K562 (cell line): ENCODE measurements at regions not wholly inside any gene's neighbourhood (a gene's known extent, or its start where the extent isn't known, plus 50 kb on each side); places are given as distances from the start of the nearest gene placed in this dataset.

Experiments
- ATAC-seq: fragments of 200-7000 bp; cut with Tn5 transposase; 3 replicates; pipeline ENCODE4 v1.9.1; 2020; ENCODE audit warnings: moderate library complexity
- BruUV-seq: library from RNA; stranded (reverse); fragments of 400-500 nt; replicated peaks from 2 replicates; lab custom pipeline; 2021; lab: Mats Ljungman, UMichigan
- CTCF ChIA-PET: fragments of 300-600 bp; formaldehyde crosslinking; extraction: SDS; loops from one replicate; lab custom pipeline; 2021; ENCODE audit warnings: low intra/inter-chr PET ratio; lab: Yijun Ruan, JAX
- POLR2A ChIA-PET: fragments of 300-600, 350-650 bp; sonication (Branson Sonifier 250); formaldehyde crosslinking; extraction: SDS; loops from one replicate; lab custom pipeline; 2021; ENCODE audit warnings: antibody characterized with exemption, inconsistent platforms; lab: Yijun Ruan, JAX
- DNase-seq, 4 experiments: peaks; one replicate each; pipeline versions ENCODE4 v3.0.0 to v3.0.0-alpha.2; 2011 to 2018; ENCODE audit warnings: low spot score in 3 of 4, mixed read lengths in 3 of 4; ENCODE audit errors: extremely low read depth in 1 of 4
- FAIRE-seq: peaks from 2 replicates; lab custom pipeline; 2011; peaks lifted over from hg19 to GRCh38; lab: Jason Lieb, UNC
- H2AFZ ChIP-seq: 2 replicates; pipeline ENCODE4 v1.6.0; 2011; ENCODE audit warnings: low read depth, low read length, control low read depth, inconsistent platforms
- H3K27ac ChIP-seq: fragments of 200-600 bp; 3 replicates; pipeline ENCODE4 v1.8.0; 2011; ENCODE audit warnings: low read depth, mild to moderate bottlenecking, control low read depth, inconsistent platforms, low read length, moderate library complexity, mixed read lengths; ENCODE audit errors: extremely low read depth
- H3K27me3 ChIP-seq, 2 experiments: fragments of 300-600 bp in 1 of 2; 2 replicates in 1 of 2; 3 replicates in 1 of 2; pipeline versions ENCODE4 v1.6.0 to v1.8.0; 2011; ENCODE audit warnings: inconsistent platforms in 2 of 2, low read length in 2 of 2, mild to moderate bottlenecking in 1 of 2, mixed read lengths in 1 of 2, moderate library complexity in 1 of 2; ENCODE audit not compliant: control insufficient read depth in 2 of 2, insufficient read depth in 2 of 2
- H3K36me3 ChIP-seq: fragments of 300-600 bp; 3 replicates; pipeline ENCODE4 v1.8.0; 2011; ENCODE audit warnings: mild to moderate bottlenecking, low read length, inconsistent platforms; ENCODE audit not compliant: control insufficient read depth, insufficient read depth
- H3K4me1 ChIP-seq, 2 experiments: fragments of 200-600 bp in 1 of 2; replicated peaks in 1 of 2; 2 replicates in 1 of 2; 3 replicates in 1 of 2; pipeline versions ENCODE4 v1.5.1 to v1.8.0; 2011; ENCODE audit warnings: inconsistent platforms in 2 of 2, low read length in 2 of 2, mild to moderate bottlenecking in 1 of 2, mixed read lengths in 1 of 2, moderate library complexity in 1 of 2; ENCODE audit not compliant: control insufficient read depth in 2 of 2, insufficient read depth in 2 of 2
- H3K4me2 ChIP-seq: 2 replicates; pipeline ENCODE4 v1.6.1; 2011; ENCODE audit warnings: low read length, control low read depth, inconsistent platforms, mixed read lengths; ENCODE audit not compliant: insufficient read depth
- H3K4me3 ChIP-seq: fragments of 200-600 bp; sonication (generic), shearing (Covaris generic); 2 replicates; pipeline ENCODE4 v1.5.1; 2016; ENCODE audit warnings: control low read depth, inconsistent platforms
- H3K79me2 ChIP-seq: fragments of 200-600 bp; 3 replicates; pipeline ENCODE4 v1.8.0; 2011; ENCODE audit warnings: low read length, inconsistent platforms; ENCODE audit not compliant: control insufficient read depth, insufficient read depth
- H3K9ac ChIP-seq, 2 experiments: 2 replicates each; pipeline versions ENCODE4 v1.6.0 to v1.6.1; 2011; ENCODE audit warnings: low read depth in 2 of 2, low read length in 2 of 2, control low read depth in 1 of 2, inconsistent platforms in 1 of 2, mild to moderate bottlenecking in 1 of 2, mixed read lengths in 1 of 2; ENCODE audit not compliant: insufficient read depth in 1 of 2
- H3K9me1 ChIP-seq: one replicate; pipeline ENCODE4 v1.6.0; 2011; ENCODE audit warnings: inconsistent platforms, mild to moderate bottlenecking, low read length, moderate library complexity; ENCODE audit not compliant: control insufficient read depth, insufficient read depth
- H3K9me3 ChIP-seq: replicated peaks from 2 replicates; pipeline ENCODE4 v1.5.1; 2011; ENCODE audit warnings: low read depth, low read length, inconsistent platforms; ENCODE audit not compliant: control insufficient read depth, insufficient read depth
- H4K20me1 ChIP-seq: replicated peaks from 2 replicates; pipeline ENCODE4 v1.6.1; 2011; ENCODE audit warnings: low read length, inconsistent platforms, mixed read lengths; ENCODE audit not compliant: control insufficient read depth, insufficient read depth
- BACH1 ChIP-seq: fragments of 200-800 bp; sonication (Bioruptor generic); IDR thresholded peaks from 2 replicates; pipeline ENCODE4 v1.6.1; 2016; ENCODE audit warnings: missing genetic modification characterization, missing compliant biosample characterization
- FUS ChIP-seq: fragments of 200-400 bp; formaldehyde crosslinking; optimal IDR thresholded peaks from 2 replicates; pipeline ENCODE3; 2017; ENCODE audit warnings: low read depth, low read length
- HDAC1 ChIP-seq, 2 experiments: fragments of 450-650 bp; IDR thresholded peaks; 2 replicates each; pipeline ENCODE4 v1.6.1; 2016 to 2017; ENCODE audit warnings: inconsistent platforms in 1 of 2, mild to moderate bottlenecking in 1 of 2, moderate library complexity in 1 of 2
- HDAC3 ChIP-seq: fragments of 450-650 bp; IDR thresholded peaks from 2 replicates; pipeline ENCODE4 v1.6.1; 2018; ENCODE audit warnings: borderline replicate concordance, mild to moderate bottlenecking, moderate library complexity; ENCODE audit not compliant: partially characterized antibody
- LARP7 ChIP-seq: fragments of 450-650 bp; IDR thresholded peaks from 2 replicates; pipeline ENCODE4 v1.6.1; 2016
- MEIS2 ChIP-seq: fragments of 450-650 bp; IDR thresholded peaks from 2 replicates; pipeline ENCODE4 v1.6.1; 2014; ENCODE audit warnings: mild to moderate bottlenecking; ENCODE audit not compliant: partially characterized antibody
- MTA3 ChIP-seq: fragments of 450-650 bp; formaldehyde crosslinking; IDR thresholded peaks from 2 replicates; pipeline ENCODE4 v1.6.1; 2017; ENCODE audit warnings: mild to moderate bottlenecking, borderline replicate concordance
- NFE2L1 ChIP-seq: fragments of 450-650 bp; IDR thresholded peaks from 2 replicates; pipeline ENCODE4 v1.6.1; 2016; ENCODE audit warnings: missing genetic modification characterization, low read depth, mild to moderate bottlenecking, missing compliant biosample characterization, moderate library complexity, borderline replicate concordance
- XRCC3 ChIP-seq: fragments of 450-650 bp; IDR thresholded peaks from 2 replicates; pipeline ENCODE4 v1.6.1; 2017; ENCODE audit warnings: mild to moderate bottlenecking, moderate library complexity
- ZNF140 ChIP-seq: fragments of 250-450 bp; sonication (Bioruptor Pico); IDR thresholded peaks from 2 replicates; pipeline ENCODE4 v1.8.0; 2021; ENCODE audit warnings: moderate library complexity, mild to moderate bottlenecking, inconsistent platforms
- ZNF217 ChIP-seq: sonication (generic); formaldehyde crosslinking; IDR thresholded peaks from 2 replicates; pipeline ENCODE4 v1.8.0; 2022; ENCODE audit warnings: mild to moderate bottlenecking, missing genetic modification reagents
- ZNF408 ChIP-seq: fragments of 250-450 bp; sonication (Bioruptor Pico); IDR thresholded peaks from 2 replicates; pipeline ENCODE4 v1.4.0; 2020; ENCODE audit warnings: low read depth, mild to moderate bottlenecking, moderate library complexity
- WGBS: fragments of 100-300 bp; shearing (Covaris generic); methylation state at CpG from one replicate; pipeline ENCODE4 v1.1.6; 2016; ENCODE audit warnings: low coverage, mixed read lengths; ENCODE audit not compliant: insufficient coverage; ENCODE audit errors: missing lambda C conversion rate; 5-methylcytosine and 5-hydroxymethylcytosine counted together
- in situ Hi-C: fragments of 300-500 bp; cut with MboI; formaldehyde crosslinking; loops from 4 replicates; pipeline ENCODE4 v1.15.0; 2018; ENCODE audit warnings: inconsistent platforms, mixed read lengths
- intact Hi-C: fragments of 100-400 bp; cut with micrococcal nuclease; formaldehyde crosslinking; loops from 2 replicates; pipeline ENCODE4 v1.14.2; 2022
- TF ChIP-seq, protein P1 (sequence below): fragments of 250-450 bp; sonication (Bioruptor Pico); IDR thresholded peaks from 2 replicates; pipeline ENCODE4 v1.4.0; 2020; ENCODE audit warnings: mild to moderate bottlenecking, moderate library complexity
- TF ChIP-seq, protein P2 (sequence below), 2 experiments: fragments of 450-650 bp in 1 of 2; sonication (generic) in 1 of 2; formaldehyde crosslinking; conservative IDR thresholded peaks; 2 replicates each; pipeline versions ENCODE4 v1.4.0 to v1.8.1; 2020 to 2022; ENCODE audit warnings: mild to moderate bottlenecking in 1 of 2, missing genetic modification reagents in 1 of 2

DNA sequence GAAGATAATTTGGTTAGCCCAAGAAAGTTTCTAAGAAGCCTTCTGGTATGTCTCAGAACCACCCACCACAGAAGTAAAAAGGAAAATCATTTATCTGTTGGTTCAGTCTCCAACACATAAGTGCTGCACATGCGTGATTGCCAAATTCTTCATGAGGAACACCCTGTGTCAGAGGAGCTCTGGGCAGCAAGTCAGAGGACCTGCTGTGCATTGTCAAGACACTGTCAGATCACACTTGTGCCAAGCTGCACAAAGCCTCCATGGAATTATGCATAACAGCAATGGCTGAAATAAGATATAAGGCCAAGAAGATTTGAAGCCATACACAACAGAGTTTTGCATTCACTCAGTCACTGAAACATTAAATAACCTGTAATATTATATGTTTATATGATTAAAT, 1304.7 kb upstream of the FLRT2 start:
- no peaks in the 10 kb centered on the region for H3K79me2 ChIP-seq
- intact Hi-C loops (no loop called here), in situ Hi-C loops (no loop called here)
- no peak overlapping the region for H3K4me3 ChIP-seq
- ChIA-PET POLR2A (no interaction called here), CTCF (no interaction called here)
- WGBS, result 0% methylated on average over 1 of the region's 1 CpG
- H2AFZ ChIP-seq, result no peak overlapping the region
- no peak for ATAC-seq
- H3K36me3 ChIP-seq, result no peaks in the 10 kb centered on the region
- H3K9me1 ChIP-seq, result no peaks in the 10 kb centered on the region
- no peak for DNase-seq
- no peaks in the 10 kb centered on the region for H3K9me3 ChIP-seq
- no peaks in the 10 kb centered on the region for H3K27me3 ChIP-seq
- BruUV-seq, result no TSS peak
- TF ChIP-seq XRCC3, result no peak
- no peak for TF ChIP-seq FUS
- TF ChIP-seq BACH1 (tag), result no peak
- TF ChIP-seq, protein P1, sequence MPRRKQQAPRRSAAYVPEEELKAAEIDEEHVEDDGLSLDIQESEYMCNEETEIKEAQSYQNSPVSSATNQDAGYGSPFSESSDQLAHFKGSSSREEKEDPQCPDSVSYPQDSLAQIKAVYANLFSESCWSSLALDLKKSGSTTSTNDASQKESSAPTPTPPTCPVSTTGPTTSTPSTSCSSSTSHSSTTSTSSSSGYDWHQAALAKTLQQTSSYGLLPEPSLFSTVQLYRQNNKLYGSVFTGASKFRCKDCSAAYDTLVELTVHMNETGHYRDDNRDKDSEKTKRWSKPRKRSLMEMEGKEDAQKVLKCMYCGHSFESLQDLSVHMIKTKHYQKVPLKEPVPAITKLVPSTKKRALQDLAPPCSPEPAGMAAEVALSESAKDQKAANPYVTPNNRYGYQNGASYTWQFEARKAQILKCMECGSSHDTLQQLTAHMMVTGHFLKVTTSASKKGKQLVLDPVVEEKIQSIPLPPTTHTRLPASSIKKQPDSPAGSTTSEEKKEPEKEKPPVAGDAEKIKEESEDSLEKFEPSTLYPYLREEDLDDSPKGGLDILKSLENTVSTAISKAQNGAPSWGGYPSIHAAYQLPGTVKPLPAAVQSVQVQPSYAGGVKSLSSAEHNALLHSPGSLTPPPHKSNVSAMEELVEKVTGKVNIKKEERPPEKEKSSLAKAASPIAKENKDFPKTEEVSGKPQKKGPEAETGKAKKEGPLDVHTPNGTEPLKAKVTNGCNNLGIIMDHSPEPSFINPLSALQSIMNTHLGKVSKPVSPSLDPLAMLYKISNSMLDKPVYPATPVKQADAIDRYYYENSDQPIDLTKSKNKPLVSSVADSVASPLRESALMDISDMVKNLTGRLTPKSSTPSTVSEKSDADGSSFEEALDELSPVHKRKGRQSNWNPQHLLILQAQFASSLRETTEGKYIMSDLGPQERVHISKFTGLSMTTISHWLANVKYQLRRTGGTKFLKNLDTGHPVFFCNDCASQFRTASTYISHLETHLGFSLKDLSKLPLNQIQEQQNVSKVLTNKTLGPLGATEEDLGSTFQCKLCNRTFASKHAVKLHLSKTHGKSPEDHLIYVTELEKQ (CRISPR knock-in tag), result no peak
- TF ChIP-seq HDAC1 (IDR thresholded peaks at IDR 0.05), result no peak
- TF ChIP-seq LARP7, result no peak
- no peak for TF ChIP-seq NFE2L1 (tag)
- no peak for TF ChIP-seq MTA3
- no peak for TF ChIP-seq HDAC3
- no peak for TF ChIP-seq ZNF140 (CRISPR knock-in tag)
- no peak for TF ChIP-seq ZNF217 (CRISPR knock-in tag)
- TF ChIP-seq, protein P2, sequence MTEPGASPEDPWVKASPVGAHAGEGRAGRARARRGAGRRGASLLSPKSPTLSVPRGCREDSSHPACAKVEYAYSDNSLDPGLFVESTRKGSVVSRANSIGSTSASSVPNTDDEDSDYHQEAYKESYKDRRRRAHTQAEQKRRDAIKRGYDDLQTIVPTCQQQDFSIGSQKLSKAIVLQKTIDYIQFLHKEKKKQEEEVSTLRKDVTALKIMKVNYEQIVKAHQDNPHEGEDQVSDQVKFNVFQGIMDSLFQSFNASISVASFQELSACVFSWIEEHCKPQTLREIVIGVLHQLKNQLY (CRISPR knock-in tag; conservative IDR thresholded peaks at IDR 0.05), result no peak
- TF ChIP-seq ZNF408, result no peak
- no peak for TF ChIP-seq MEIS2
- FAIRE-seq, result no peak
- H3K4me2 ChIP-seq, result no peak overlapping the region
- H3K27ac ChIP-seq, result no peak overlapping the region
- no peak overlapping the region for H3K9ac ChIP-seq
- H3K4me1 ChIP-seq, result no peaks in the 10 kb centered on the region
- H4K20me1 ChIP-seq, result no peaks in the 10 kb centered on the region
